ENCODE measurements at regions not wholly inside any gene's neighbourhood (a gene's known extent, or its start where the extent isn't known, plus 50 kb on each side); places are given as distances from the start of the nearest gene placed in this dataset.

DNA sequence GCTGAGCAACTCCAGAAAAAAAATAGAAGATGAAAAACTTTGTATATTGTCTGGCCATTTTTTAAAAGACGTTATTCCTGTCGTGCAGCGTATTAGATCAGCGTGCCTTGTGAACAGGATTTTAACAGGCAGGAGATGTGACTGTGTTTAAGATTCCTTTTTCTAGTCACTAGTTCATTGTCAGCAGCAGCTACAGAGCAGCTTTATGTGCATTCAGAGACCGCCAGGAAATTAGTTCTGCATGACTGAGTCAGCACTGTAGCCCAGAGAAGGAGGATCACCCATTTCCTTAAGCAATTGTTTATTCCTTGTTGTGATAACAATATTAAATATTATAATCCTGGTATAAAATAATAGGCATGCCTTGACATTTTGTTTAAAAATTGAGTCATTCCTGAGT is 75.4 kb upstream of the ADGRB3 start:
- TF ChIP-seq FOXM1 (IDR thresholded peaks at IDR 0.05; ENCODE audit: borderline replicate concordance) (no peak), PKNOX1 (IDR thresholded peaks at IDR 0.05) (no peak), SUZ12 (IDR thresholded peaks at IDR 0.05) (no peak), LEF1 (IDR thresholded peaks at IDR 0.05; ENCODE audit: borderline replicate concordance) (no peak)
